Vagina (tissue), 2 donors: ENCODE measurements at regions not wholly inside any gene's neighbourhood (a gene's known extent, or its start where the extent isn't known, plus 50 kb on each side); places are given as distances from the start of the nearest gene placed in this dataset.

ENCODE experiments used
- DNase-seq, 2 donors: peaks; one replicate each; pipeline ENCODE4 v3.0.0-alpha.2; 2017; ENCODE audit errors: extremely low spot score in 2 of 2
- H3K27ac ChIP-seq: fragments of 200-600 bp; sonication (generic); one replicate; pipeline ENCODE4 v1.5.1; 2019
- H3K27me3 ChIP-seq: fragments of 200-600 bp; sonication (generic); one replicate; pipeline ENCODE4 v1.5.1; 2019
- H3K36me3 ChIP-seq, 2 donors: fragments of 200-600 bp; sonication (generic); one replicate each; pipeline ENCODE4 v1.5.1; 2017 to 2019
- H3K4me1 ChIP-seq: fragments of 200-600 bp; sonication (generic); one replicate; pipeline ENCODE4 v1.5.1; 2019
- H3K4me3 ChIP-seq, 2 donors: fragments of 200-600 bp; sonication (generic); 1 replicate in 1 of 2; 2 replicates in 1 of 2; pipeline ENCODE4 v1.5.1; 2016 to 2019
- H3K9me3 ChIP-seq: fragments of 200-600 bp; sonication (generic); one replicate; pipeline ENCODE4 v1.5.1; 2019
- POLR2A ChIP-seq, 2 donors: fragments of 450-650 bp; IDR thresholded peaks; one replicate each; pipeline ENCODE4 v1.6.1; 2017; ENCODE audit warnings: antibody characterized with exemption in 2 of 2, mild to moderate bottlenecking in 2 of 2, moderate library complexity in 2 of 2
- POLR2AphosphoS5 ChIP-seq, 2 donors: sonication (generic); formaldehyde crosslinking; IDR thresholded peaks; one replicate each; pipeline ENCODE4 v1.9.0; 2017; ENCODE audit warnings: antibody characterized with exemption in 2 of 2, mild to moderate bottlenecking in 2 of 2, low read depth in 1 of 2; ENCODE audit not compliant: insufficient read depth in 1 of 2
- intact Hi-C: fragments of 100-400 bp; cut with DNase I; formaldehyde crosslinking; loops from one replicate; pipeline ENCODE4 v1.15.1; 2023
- TF ChIP-seq, protein P1 (sequence below), 3 experiments: fragments of 450-650 bp in 2 of 3; fragments of 200-600 bp in 1 of 3; sonication (generic) in 1 of 3; IDR thresholded peaks; one replicate each; pipeline ENCODE4 v1.5.1; 2017 to 2019; ENCODE audit warnings: antibody characterized with exemption in 3 of 3, mild to moderate bottlenecking in 2 of 3, moderate library complexity in 2 of 3

DNA sequence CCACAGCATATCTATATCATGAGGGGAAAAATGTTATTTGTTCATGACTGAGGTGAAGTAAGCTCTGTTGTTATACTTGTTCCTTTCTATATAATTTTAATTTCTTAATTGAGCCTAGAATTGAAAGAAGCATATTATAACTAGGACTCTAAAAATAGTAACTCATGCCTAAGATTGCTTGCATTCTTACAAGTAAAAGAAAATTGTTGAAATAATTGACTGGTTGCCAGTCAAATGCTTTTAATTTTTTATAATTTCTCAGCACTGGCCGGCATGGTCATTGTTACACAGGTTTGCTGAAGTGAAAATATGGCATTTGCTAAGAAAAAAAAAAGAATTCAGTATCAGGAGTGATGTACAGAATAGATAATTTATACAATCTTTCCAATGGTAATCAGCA is 104.8 kb downstream of the GASK1B start:
- no peaks in the 10 kb centered on the region for H3K36me3 ChIP-seq
- no peak overlapping the region for H3K4me3 ChIP-seq
- no peak overlapping the region for H3K27ac ChIP-seq
- H3K4me1 ChIP-seq, result no peaks in the 10 kb centered on the region
- no peaks in the 10 kb centered on the region for H3K9me3 ChIP-seq
- TF ChIP-seq, protein P1, sequence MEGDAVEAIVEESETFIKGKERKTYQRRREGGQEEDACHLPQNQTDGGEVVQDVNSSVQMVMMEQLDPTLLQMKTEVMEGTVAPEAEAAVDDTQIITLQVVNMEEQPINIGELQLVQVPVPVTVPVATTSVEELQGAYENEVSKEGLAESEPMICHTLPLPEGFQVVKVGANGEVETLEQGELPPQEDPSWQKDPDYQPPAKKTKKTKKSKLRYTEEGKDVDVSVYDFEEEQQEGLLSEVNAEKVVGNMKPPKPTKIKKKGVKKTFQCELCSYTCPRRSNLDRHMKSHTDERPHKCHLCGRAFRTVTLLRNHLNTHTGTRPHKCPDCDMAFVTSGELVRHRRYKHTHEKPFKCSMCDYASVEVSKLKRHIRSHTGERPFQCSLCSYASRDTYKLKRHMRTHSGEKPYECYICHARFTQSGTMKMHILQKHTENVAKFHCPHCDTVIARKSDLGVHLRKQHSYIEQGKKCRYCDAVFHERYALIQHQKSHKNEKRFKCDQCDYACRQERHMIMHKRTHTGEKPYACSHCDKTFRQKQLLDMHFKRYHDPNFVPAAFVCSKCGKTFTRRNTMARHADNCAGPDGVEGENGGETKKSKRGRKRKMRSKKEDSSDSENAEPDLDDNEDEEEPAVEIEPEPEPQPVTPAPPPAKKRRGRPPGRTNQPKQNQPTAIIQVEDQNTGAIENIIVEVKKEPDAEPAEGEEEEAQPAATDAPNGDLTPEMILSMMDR (IDR thresholded peaks at IDR 0.05), result no peak
- TF ChIP-seq POLR2A (IDR thresholded peaks at IDR 0.05), result no peak
- TF ChIP-seq POLR2AphosphoS5 (IDR thresholded peaks at IDR 0.05; ENCODE audit: insufficient read depth in 1 of 2, low read depth in 1 of 2), result no peak
- H3K27me3 ChIP-seq, result no peaks in the 10 kb centered on the region
- DNase-seq, result no peak
- intact Hi-C loops, result no loop called here

DNA sequence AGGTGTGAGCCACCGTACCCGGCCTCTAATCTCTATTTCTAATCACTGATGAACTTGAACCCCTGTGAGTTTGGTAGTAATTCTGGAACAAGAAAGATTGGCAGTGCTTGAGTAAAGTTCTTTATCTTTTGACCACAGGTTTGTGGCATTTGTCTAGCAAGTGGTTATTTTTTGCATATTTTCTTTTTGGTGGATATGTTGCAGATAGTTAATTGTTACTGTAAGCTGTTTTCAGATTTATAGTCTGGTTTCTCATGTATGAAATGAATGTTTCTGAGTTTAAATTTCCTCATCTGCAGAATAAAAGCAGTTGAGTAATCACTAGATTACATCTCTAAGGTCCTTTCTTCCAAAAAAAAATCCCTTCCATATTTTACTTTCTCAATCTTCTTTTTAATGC is 105.2 kb downstream of the GASK1B start:
- Histone ChIP-seq H3K4me3 (no peak overlapping the region), H3K4me1 (no peaks in the 10 kb centered on the region), H3K27ac (no peak overlapping the region), H3K9me3 (no peaks in the 10 kb centered on the region), H3K36me3 (no peaks in the 10 kb centered on the region), H3K27me3 (no peaks in the 10 kb centered on the region)
- TF ChIP-seq POLR2A (IDR thresholded peaks at IDR 0.05) (no peak), POLR2AphosphoS5 (IDR thresholded peaks at IDR 0.05; ENCODE audit: insufficient read depth in 1 of 2, low read depth in 1 of 2) (no peak)
- TF ChIP-seq, protein P1 (IDR thresholded peaks at IDR 0.05), result no peak
- no peak for DNase-seq
- intact Hi-C loops, result no loop called here

DNA sequence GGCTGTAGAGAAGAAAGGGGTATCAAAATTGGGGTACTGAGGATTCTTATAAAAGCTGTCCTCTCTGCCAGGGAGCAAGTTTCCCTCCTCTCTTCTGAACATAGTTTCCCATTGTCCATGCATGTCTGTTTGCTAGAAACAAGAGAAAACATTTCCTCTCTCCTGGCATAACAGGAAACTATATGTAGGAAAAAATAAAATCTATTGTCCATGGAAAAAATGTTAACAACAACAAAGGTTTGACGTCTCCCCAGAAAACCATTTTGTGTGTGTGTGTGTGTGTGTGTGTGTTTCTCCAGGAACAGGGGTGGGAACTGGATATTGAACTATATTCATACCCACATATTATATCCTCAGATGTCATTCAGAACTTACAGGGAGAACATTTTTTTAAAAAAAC is 107.2 kb downstream of the GASK1B start:
- DNase-seq, result no peak
- no peak overlapping the region for H3K4me3 ChIP-seq
- no peak overlapping the region for H3K27ac ChIP-seq
- H3K4me1 ChIP-seq, result no peaks in the 10 kb centered on the region
- TF ChIP-seq POLR2A (IDR thresholded peaks at IDR 0.05) (no peak), POLR2AphosphoS5 (IDR thresholded peaks at IDR 0.05; ENCODE audit: insufficient read depth in 1 of 2, low read depth in 1 of 2) (no peak)
- TF ChIP-seq, protein P1 (IDR thresholded peaks at IDR 0.05), result no peak
- intact Hi-C loops, result no loop called here
- H3K9me3 ChIP-seq, result no peaks in the 10 kb centered on the region
- no peaks in the 10 kb centered on the region for H3K27me3 ChIP-seq
- H3K36me3 ChIP-seq, result no peaks in the 10 kb centered on the region

DNA sequence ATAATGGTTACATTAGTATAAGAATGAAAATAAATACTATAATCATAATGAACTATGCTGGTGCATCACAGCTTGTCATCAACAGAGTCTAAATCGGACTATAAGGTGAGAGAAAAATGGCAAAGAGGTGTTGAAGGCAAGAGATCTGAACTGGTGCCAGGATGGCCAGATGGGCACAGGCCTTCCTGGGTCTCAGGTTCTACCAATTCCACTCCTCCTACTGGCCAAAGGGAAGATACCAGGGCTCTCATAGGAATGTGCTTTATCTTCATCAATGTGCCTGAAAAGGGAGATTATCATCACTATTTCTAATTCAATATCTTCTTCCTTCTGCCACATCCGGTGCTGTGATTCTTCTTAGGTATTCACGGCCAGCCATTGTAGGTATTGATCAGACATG is 107.6 kb downstream of the GASK1B start:
- no peaks in the 10 kb centered on the region for H3K4me1 ChIP-seq
- H3K4me3 ChIP-seq, result no peak overlapping the region
- no peak for DNase-seq
- intact Hi-C loops, result no loop called here
- H3K27ac ChIP-seq, result no peak overlapping the region
- TF ChIP-seq, protein P1 (IDR thresholded peaks at IDR 0.05), result no peak
- no peak for TF ChIP-seq POLR2A (IDR thresholded peaks at IDR 0.05)
- TF ChIP-seq POLR2AphosphoS5 (IDR thresholded peaks at IDR 0.05; ENCODE audit: insufficient read depth in 1 of 2, low read depth in 1 of 2), result no peak
- no peaks in the 10 kb centered on the region for H3K36me3 ChIP-seq
- H3K27me3 ChIP-seq, result no peaks in the 10 kb centered on the region
- no peaks in the 10 kb centered on the region for H3K9me3 ChIP-seq

DNA sequence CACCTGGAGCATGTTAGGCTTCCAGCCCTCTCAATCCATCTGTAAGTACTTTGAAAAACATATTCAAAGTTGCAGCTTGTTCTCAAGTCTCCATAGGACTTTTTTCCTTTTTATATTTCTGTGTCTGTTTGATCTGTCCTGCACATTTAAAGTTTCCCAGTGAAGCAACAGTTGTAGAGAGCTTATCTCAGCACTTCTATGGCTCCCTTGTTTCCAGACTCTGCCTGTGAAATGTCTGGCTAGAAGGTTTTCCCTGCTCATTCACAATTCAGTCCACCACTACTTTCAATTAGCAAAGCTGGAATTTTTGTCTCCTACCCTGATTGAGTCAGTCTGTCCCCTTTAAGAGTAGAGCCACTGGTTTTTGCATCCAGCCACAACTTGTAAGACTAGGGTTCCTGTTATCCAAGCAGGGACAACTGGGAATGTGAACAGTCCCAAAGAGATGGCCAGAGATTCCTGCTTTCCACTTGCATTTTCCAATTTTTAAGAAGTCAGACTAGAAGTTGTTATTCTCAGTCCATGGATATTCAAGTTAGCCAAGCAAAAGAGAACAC is 116.1 kb downstream of the GASK1B start:
- Histone ChIP-seq H3K27me3 (no peaks in the 10 kb centered on the region), H3K4me1 (no peaks in the 10 kb centered on the region)
- intact Hi-C loops, result no loop called here

More for the DNA sequence above, 116.1 kb downstream of the GASK1B start:
- no peaks in the 10 kb centered on the region for H3K9me3 ChIP-seq
- no peaks in the 10 kb centered on the region for H3K36me3 ChIP-seq
- DNase-seq, result no peak
- no peak overlapping the region for H3K27ac ChIP-seq
- TF ChIP-seq, protein P1 (IDR thresholded peaks at IDR 0.05), result no peak
- TF ChIP-seq POLR2AphosphoS5 (IDR thresholded peaks at IDR 0.05; ENCODE audit: insufficient read depth in 1 of 2, low read depth in 1 of 2) (no peak), POLR2A (IDR thresholded peaks at IDR 0.05) (no peak)
- H3K4me3 ChIP-seq, result no peak overlapping the region
